GM12878 (cell line): ENCODE measurements at regions not wholly inside any gene's neighbourhood (a gene's known extent, or its start where the extent isn't known, plus 50 kb on each side); places are given as distances from the start of the nearest gene placed in this dataset.

ENCODE experiments used
- ATAC-seq: fragments of 200-7000 bp; cut with Tn5 transposase; 3 replicates; pipeline ENCODE4 v1.9.1; 2020; ENCODE audit warnings: mild to moderate bottlenecking, moderate library complexity
- BruUV-seq: library from RNA; stranded (reverse); fragments of 400-500 nt; replicated peaks from 2 replicates; lab custom pipeline; 2021; lab: Mats Ljungman, UMichigan
- CTCF ChIA-PET: fragments of 300-600 bp; sonication (Branson Sonifier 250); formaldehyde crosslinking; extraction: SDS; loops from one replicate; lab custom pipeline; 2021; ENCODE audit warnings: inconsistent platforms; lab: Yijun Ruan, JAX
- POLR2A ChIA-PET: fragments of 350-600 bp; formaldehyde crosslinking; extraction: SDS; loops from one replicate; lab custom pipeline; 2021; ENCODE audit warnings: inconsistent platforms; lab: Charles Lee
- RAD21 ChIA-PET: fragments of 300-600 bp; sonication (Branson Sonifier 250); formaldehyde crosslinking; loops from one replicate; lab custom pipeline; 2023; ENCODE audit warnings: antibody characterized with exemption; ENCODE audit not compliant: unreplicated experiment; lab: Charles Lee
- SMC1A ChIA-PET: fragments of 300-600 bp; sonication (Branson Sonifier 250); formaldehyde crosslinking; loops from one replicate; lab custom pipeline; 2023; ENCODE audit not compliant: unreplicated experiment, uncharacterized antibody; lab: Charles Lee
- DNase-seq: peaks from one replicate; pipeline ENCODE4 v3.0.0-alpha.2; 2011; ENCODE audit warnings: low read depth, low spot score
- FAIRE-seq: peaks from 3 replicates; lab custom pipeline; 2011; peaks lifted over from hg19 to GRCh38; lab: Jason Lieb, UNC
- H2AFZ ChIP-seq: 2 replicates; pipeline ENCODE4 v1.6.0; 2011; ENCODE audit warnings: low read depth, low read length, control low read depth; ENCODE audit not compliant: control insufficient read depth
- H3K27ac ChIP-seq: 2 replicates; pipeline ENCODE4 v1.5.1; 2011; ENCODE audit warnings: control low read depth; ENCODE audit not compliant: control insufficient read depth, insufficient read depth
- H3K27me3 ChIP-seq, 2 experiments: replicated peaks in 1 of 2; 2 replicates each; pipeline versions ENCODE4 v1.6.0 to v1.6.1; 2011; ENCODE audit warnings: low read length in 1 of 2; ENCODE audit not compliant: control insufficient read depth in 2 of 2, insufficient read depth in 2 of 2
- H3K36me3 ChIP-seq, 2 experiments: 2 replicates each; pipeline ENCODE4 v1.5.1; 2011; ENCODE audit warnings: low read length in 1 of 2; ENCODE audit not compliant: control insufficient read depth in 2 of 2, insufficient read depth in 2 of 2
- H3K4me1 ChIP-seq: 2 replicates; pipeline ENCODE4 v1.6.1; 2011; ENCODE audit warnings: mild to moderate bottlenecking, low read length, moderate library complexity, mixed read lengths; ENCODE audit not compliant: control insufficient read depth, insufficient read depth
- H3K4me2 ChIP-seq: 2 replicates; pipeline ENCODE4 v1.6.0; 2011; ENCODE audit warnings: control low read depth; ENCODE audit not compliant: control insufficient read depth, insufficient read depth
- H3K4me3 ChIP-seq: fragments of 200-600 bp; sonication (generic); 2 replicates; pipeline ENCODE4 v1.5.1; 2016
- H3K79me2 ChIP-seq: 2 replicates; pipeline ENCODE4 v1.6.0; 2011; ENCODE audit warnings: low read length; ENCODE audit not compliant: control insufficient read depth, insufficient read depth
- H3K9ac ChIP-seq: 2 replicates; pipeline ENCODE4 v1.8.0; 2011; ENCODE audit warnings: low read length, control low read depth, mixed read lengths; ENCODE audit not compliant: control insufficient read depth, insufficient read depth
- H3K9me3 ChIP-seq: replicated peaks from 3 replicates; pipeline ENCODE4 v1.5.1; 2011; ENCODE audit warnings: mild to moderate bottlenecking, low read length; ENCODE audit not compliant: control insufficient read depth, insufficient read depth
- H4K20me1 ChIP-seq: 2 replicates; pipeline ENCODE4 v1.6.0; 2011; ENCODE audit not compliant: control insufficient read depth, insufficient read depth
- HDAC6 ChIP-seq: fragments of 200-600 bp; sonication (generic); IDR thresholded peaks from one replicate; pipeline ENCODE4 v1.8.0; 2017; ENCODE audit warnings: antibody characterized with exemption; ENCODE audit not compliant: unreplicated experiment
- MYB ChIP-seq: fragments of 150-350 bp; IDR thresholded peaks from 2 replicates; pipeline ENCODE4 v1.6.1; 2014; ENCODE audit warnings: mild to moderate bottlenecking, low read depth, low read length, borderline replicate concordance
- NR2C1 ChIP-seq: fragments of 450-650 bp; IDR thresholded peaks from 2 replicates; pipeline ENCODE4 v1.6.1; 2017; ENCODE audit warnings: antibody characterized with exemption, mild to moderate bottlenecking, moderate library complexity
- WRNIP1 ChIP-seq: IDR thresholded peaks from 2 replicates; pipeline ENCODE4 v1.6.1; 2011; ENCODE audit warnings: low read depth, low read length, improper control_type of control experiment, borderline replicate concordance
- WGBS: methylation state at CpG from one replicate; pipeline ENCODE4 v1.1.6; 2016; ENCODE audit warnings: low lambda C conversion rate; ENCODE audit not compliant: insufficient replicate concordance, insufficient coverage; ENCODE audit errors: missing lambda C conversion rate; 5-methylcytosine and 5-hydroxymethylcytosine counted together
- in situ Hi-C: fragments of 300-500 bp; cut with MboI; formaldehyde crosslinking; loops from 9 replicates; pipeline ENCODE4 v1.14.3; 2018; ENCODE audit warnings: mixed read lengths
- intact Hi-C: fragments of 100-400 bp; cut with micrococcal nuclease; formaldehyde crosslinking; loops from one replicate; pipeline ENCODE4 v1.14.2; 2022; ENCODE audit not compliant: unreplicated experiment
- TF ChIP-seq, protein P1 (sequence below): fragments of 450-650 bp; conservative IDR thresholded peaks from 2 replicates; pipeline ENCODE4 v1.6.1; 2017; ENCODE audit warnings: mild to moderate bottlenecking, moderate library complexity
- TF ChIP-seq, protein P2 (sequence below): fragments of 450-650 bp; IDR thresholded peaks from 2 replicates; pipeline ENCODE4 v1.6.1; 2018; ENCODE audit warnings: borderline replicate concordance, mild to moderate bottlenecking; ENCODE audit not compliant: partially characterized antibody

DNA sequence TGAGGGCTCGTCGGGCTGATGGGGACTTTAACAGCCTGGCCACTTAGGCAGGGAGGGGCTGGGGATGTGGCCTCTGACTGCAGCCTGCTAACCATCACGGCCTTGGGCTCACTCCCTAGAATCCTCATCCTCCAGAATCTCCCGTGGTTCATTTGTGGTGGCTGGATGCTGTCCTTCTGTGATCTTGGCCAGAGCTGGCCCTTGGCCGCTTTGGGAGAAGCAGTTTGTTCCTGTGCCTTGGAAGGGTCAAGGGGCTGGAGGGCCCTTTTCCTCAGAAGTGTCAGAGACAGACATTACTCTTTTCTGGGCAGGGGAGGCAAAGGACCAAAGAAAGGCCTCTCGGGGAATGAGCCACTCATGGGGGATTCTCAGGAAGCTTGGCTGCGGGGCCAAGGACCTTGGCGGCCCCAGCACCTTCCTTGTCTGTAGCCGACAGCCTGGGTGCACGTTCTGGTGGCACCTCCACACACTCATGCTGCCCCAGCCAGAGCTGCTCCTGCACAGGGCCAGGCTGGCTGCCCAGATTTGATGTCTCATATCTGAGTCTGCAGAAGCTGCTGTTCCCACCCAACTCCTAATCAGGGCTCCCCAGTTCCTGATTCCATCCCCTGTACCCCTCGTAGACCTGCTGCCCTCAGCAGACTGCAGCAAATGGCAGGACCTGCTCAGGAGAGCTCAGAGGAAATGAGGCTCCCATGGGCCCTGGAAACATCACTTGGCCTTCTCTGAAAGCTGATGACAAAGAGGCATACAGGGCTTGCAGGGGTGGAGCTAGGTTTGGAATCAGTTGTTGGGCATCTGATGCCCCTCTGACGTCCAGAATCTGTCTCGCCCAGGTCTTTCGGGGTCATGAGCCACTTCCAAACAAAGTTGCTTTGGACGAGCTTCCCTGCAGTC lies 107.7 kb downstream of the CTTN start (continued):
- TF ChIP-seq, protein P1, sequence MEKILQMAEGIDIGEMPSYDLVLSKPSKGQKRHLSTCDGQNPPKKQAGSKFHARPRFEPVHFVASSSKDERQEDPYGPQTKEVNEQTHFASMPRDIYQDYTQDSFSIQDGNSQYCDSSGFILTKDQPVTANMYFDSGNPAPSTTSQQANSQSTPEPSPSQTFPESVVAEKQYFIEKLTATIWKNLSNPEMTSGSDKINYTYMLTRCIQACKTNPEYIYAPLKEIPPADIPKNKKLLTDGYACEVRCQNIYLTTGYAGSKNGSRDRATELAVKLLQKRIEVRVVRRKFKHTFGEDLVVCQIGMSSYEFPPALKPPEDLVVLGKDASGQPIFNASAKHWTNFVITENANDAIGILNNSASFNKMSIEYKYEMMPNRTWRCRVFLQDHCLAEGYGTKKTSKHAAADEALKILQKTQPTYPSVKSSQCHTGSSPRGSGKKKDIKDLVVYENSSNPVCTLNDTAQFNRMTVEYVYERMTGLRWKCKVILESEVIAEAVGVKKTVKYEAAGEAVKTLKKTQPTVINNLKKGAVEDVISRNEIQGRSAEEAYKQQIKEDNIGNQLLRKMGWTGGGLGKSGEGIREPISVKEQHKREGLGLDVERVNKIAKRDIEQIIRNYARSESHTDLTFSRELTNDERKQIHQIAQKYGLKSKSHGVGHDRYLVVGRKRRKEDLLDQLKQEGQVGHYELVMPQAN: no peak

DNA sequence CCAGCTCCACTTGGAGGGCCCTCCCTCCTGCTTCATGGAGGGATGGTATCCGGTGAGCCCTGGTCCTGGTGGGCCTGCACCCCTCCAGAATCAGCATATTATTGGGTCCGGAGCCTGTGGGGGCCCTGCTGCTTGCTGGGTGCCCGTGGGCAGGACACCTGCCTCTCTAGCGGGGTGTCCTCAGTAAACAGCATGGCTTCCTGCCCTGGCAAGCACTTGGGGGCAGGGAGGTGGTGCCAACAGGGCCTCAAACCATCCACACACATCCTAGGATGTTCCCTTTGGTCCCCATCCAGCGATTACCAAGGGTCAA lies 108.3 kb downstream of the CTTN start:
- ChIA-PET RAD21 (no interaction called here), CTCF (interaction anchor here (0.8 kb wide), 1 partner anchor 24 kb away, joined by 3 read pairs; no protein-coding TSS in a partner anchor), POLR2A (no interaction called here), SMC1A (no interaction called here)
- Histone ChIP-seq H3K36me3 (no peaks in the 10 kb centered on the region), H3K27ac (no peak overlapping the region), H4K20me1 (no peaks in the 10 kb centered on the region), H3K4me3 (no peak overlapping the region), H3K4me2 (no peak overlapping the region), H2AFZ (no peak overlapping the region), H3K4me1 (no peaks in the 10 kb centered on the region), H3K9me3 (peaks cover 2% of the 10 kb centered on the region; the same call in 2 of the 3 replicates), H3K9ac (no peak overlapping the region), H3K27me3 (no peaks in the 10 kb centered on the region; a peak in 2 of 4 replicates), H3K79me2 (no peaks in the 10 kb centered on the region)
- intact Hi-C loops (no loop called here), in situ Hi-C loops (no loop called here)
- no peak for ATAC-seq
- TF ChIP-seq WRNIP1: no peak
- no peak for TF ChIP-seq MYB
- TF ChIP-seq NR2C1: no peak
- TF ChIP-seq HDAC6: no peak
- TF ChIP-seq, protein P2, sequence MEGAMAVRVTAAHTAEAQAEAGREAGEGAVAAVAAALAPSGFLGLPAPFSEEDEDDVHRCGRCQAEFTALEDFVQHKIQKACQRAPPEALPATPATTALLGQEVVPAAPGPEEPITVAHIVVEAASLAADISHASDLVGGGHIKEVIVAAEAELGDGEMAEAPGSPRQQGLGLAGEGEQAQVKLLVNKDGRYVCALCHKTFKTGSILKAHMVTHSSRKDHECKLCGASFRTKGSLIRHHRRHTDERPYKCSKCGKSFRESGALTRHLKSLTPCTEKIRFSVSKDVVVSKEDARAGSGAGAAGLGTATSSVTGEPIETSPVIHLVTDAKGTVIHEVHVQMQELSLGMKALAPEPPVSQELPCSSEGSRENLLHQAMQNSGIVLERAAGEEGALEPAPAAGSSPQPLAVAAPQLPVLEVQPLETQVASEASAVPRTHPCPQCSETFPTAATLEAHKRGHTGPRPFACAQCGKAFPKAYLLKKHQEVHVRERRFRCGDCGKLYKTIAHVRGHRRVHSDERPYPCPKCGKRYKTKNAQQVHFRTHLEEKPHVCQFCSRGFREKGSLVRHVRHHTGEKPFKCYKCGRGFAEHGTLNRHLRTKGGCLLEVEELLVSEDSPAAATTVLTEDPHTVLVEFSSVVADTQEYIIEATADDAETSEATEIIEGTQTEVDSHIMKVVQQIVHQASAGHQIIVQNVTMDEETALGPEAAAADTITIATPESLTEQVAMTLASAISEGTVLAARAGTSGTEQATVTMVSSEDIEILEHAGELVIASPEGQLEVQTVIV: no peak
- BruUV-seq: no TSS peak
- FAIRE-seq: no peak
- WGBS: 8% methylated on average over 5 of the region's 5 CpGs
- DNase-seq: no peak
